ENCODE measurements at regions not wholly inside any gene's neighbourhood (a gene's known extent, or its start where the extent isn't known, plus 50 kb on each side); places are given as distances from the start of the nearest gene placed in this dataset.

DNA sequence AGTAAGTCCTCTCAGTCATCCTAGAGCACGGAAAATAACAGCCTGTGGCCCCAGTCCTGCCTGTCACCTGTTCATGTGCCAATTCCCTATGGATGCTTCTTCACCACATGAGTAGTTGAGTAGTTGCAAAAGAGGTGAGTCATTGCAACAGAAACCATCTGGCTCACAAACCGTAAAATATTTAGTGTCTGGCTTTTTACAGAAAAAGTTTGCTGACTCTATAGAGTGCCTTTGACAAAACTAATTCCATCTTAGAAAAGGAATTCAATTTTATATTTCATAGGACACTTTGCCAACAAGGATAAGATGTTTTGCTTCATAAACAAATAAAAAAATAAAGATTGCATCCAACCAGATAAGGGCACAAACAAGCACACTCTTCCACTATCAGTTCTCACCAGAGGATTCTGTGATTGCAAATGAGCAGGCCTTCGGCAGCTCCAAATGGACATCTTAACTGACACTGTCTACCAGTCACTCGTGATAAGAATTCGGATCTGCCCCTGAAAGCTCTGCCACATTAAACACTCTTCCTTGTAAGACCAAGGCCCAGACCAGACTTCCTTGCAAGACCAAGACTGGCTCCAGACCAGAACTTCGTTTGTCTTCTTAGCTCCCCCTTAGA is 242.7 kb upstream of the SEMA3C start (continued):
- TF ChIP-seq ZNF274 (IDR thresholded peaks at IDR 0.05; ENCODE audit: low read length), result no peak
- no peak for TF ChIP-seq ZNF274 (tag by site-specific recombination; IDR thresholded peaks at IDR 0.05; ENCODE audit: borderline replicate concordance)
- no peak for TF ChIP-seq ZNF837 (tag by site-specific recombination; IDR thresholded peaks at IDR 0.05)
- no peak for TF ChIP-seq HOXD13 (CRISPR knock-in tag; IDR thresholded peaks at IDR 0.05; ENCODE audit: borderline replicate concordance)
- no peak for TF ChIP-seq ZNF174 (tag by site-specific recombination; IDR thresholded peaks at IDR 0.05)
- TF ChIP-seq ZNF596 (tag by site-specific recombination; IDR thresholded peaks at IDR 0.05), result no peak
- 0 out of 2 replicates have a peak, but pooled peaks have one; percentile 44 for TF ChIP-seq ZNF184 (tag by site-specific recombination; IDR thresholded peaks at IDR 0.05)
- TF ChIP-seq, protein P1, sequence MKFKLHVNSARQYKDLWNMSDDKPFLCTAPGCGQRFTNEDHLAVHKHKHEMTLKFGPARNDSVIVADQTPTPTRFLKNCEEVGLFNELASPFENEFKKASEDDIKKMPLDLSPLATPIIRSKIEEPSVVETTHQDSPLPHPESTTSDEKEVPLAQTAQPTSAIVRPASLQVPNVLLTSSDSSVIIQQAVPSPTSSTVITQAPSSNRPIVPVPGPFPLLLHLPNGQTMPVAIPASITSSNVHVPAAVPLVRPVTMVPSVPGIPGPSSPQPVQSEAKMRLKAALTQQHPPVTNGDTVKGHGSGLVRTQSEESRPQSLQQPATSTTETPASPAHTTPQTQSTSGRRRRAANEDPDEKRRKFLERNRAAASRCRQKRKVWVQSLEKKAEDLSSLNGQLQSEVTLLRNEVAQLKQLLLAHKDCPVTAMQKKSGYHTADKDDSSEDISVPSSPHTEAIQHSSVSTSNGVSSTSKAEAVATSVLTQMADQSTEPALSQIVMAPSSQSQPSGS (tag by site-specific recombination; IDR thresholded peaks at IDR 0.05; ENCODE audit: low read depth), result no peak
- TF ChIP-seq, protein P2, sequence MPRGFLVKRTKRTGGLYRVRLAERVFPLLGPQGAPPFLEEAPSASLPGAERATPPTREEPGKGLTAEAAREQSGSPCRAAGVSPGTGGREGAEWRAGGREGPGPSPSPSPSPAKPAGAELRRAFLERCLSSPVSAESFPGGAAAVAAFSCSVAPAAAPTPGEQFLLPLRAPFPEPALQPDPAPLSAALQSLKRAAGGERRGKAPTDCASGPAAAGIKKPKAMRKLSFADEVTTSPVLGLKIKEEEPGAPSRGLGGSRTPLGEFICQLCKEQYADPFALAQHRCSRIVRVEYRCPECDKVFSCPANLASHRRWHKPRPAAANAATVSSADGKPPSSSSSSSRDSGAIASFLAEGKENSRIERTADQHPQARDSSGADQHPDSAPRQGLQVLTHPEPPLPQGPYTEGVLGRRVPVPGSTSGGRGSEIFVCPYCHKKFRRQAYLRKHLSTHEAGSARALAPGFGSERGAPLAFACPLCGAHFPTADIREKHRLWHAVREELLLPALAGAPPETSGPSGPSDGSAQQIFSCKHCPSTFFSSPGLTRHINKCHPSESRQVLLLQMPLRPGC (tag by site-specific recombination; IDR thresholded peaks at IDR 0.05), result no peak
- TF ChIP-seq, protein P3, sequence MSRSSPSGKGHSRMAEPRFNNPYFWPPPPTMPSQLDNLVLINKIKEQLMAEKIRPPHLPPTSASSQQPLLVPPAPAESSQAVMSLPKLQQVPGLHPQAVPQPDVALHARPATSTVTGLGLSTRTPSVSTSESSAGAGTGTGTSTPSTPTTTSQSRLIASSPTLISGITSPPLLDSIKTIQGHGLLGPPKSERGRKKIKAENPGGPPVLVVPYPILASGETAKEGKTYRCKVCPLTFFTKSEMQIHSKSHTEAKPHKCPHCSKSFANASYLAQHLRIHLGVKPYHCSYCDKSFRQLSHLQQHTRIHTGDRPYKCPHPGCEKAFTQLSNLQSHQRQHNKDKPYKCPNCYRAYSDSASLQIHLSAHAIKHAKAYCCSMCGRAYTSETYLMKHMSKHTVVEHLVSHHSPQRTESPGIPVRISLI (tag by site-specific recombination; IDR thresholded peaks at IDR 0.05), result no peak
- no peak for TF ChIP-seq ZNF501 (tag by site-specific recombination; IDR thresholded peaks at IDR 0.05)
- TF ChIP-seq, protein P4, sequence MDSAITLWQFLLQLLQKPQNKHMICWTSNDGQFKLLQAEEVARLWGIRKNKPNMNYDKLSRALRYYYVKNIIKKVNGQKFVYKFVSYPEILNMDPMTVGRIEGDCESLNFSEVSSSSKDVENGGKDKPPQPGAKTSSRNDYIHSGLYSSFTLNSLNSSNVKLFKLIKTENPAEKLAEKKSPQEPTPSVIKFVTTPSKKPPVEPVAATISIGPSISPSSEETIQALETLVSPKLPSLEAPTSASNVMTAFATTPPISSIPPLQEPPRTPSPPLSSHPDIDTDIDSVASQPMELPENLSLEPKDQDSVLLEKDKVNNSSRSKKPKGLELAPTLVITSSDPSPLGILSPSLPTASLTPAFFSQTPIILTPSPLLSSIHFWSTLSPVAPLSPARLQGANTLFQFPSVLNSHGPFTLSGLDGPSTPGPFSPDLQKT (IDR thresholded peaks at IDR 0.05; ENCODE audit: borderline replicate concordance, low read depth, low read length), result no peak
- TF ChIP-seq ZNF518A (tag by site-specific recombination; conservative IDR thresholded peaks at IDR 0.05; ENCODE audit: low read depth), result no peak; the same call in 1 of the 2 replicates
- TF ChIP-seq ZNF660 (tag by site-specific recombination; IDR thresholded peaks at IDR 0.05), result no peak
- TF ChIP-seq ZNF529 (tag by site-specific recombination; IDR thresholded peaks at IDR 0.05; ENCODE audit: insufficient replicate concordance), result no peak
- TF ChIP-seq BCL11A (tag by site-specific recombination; IDR thresholded peaks at IDR 0.05; ENCODE audit: low read depth), result no peak
- TF ChIP-seq ZFP69B (tag by site-specific recombination; IDR thresholded peaks at IDR 0.05), result no peak
- TF ChIP-seq ZNF266 (tag by site-specific recombination; IDR thresholded peaks at IDR 0.05; ENCODE audit: low read depth), result no peak
- TF ChIP-seq MYNN (tag by site-specific recombination; IDR thresholded peaks at IDR 0.05; ENCODE audit: borderline replicate concordance), result no peak
- no peak for TF ChIP-seq ZNF830 (tag by site-specific recombination; IDR thresholded peaks at IDR 0.05; ENCODE audit: low read depth)
- no peak for TF ChIP-seq ZBTB21 (tag by site-specific recombination; IDR thresholded peaks at IDR 0.05)
- no peak for TF ChIP-seq KLF16 (tag by site-specific recombination; IDR thresholded peaks at IDR 0.05)
- TF ChIP-seq BCL6B (tag by site-specific recombination; IDR thresholded peaks at IDR 0.05), result no peak
- TF ChIP-seq ZNF394 (tag by site-specific recombination; IDR thresholded peaks at IDR 0.05; ENCODE audit: borderline replicate concordance), result 0 out of 2 replicates have a peak, but pooled peaks have one; percentile 21
- no peak for TF ChIP-seq ZNF48 (tag by site-specific recombination; IDR thresholded peaks at IDR 0.05)
- no peak for TF ChIP-seq ZNF426 (tag by site-specific recombination; IDR thresholded peaks at IDR 0.05)
- TF ChIP-seq ZNF366 (tag by site-specific recombination; conservative IDR thresholded peaks at IDR 0.05), result peak; percentile 55; the same call in 1 of the 2 replicates
- no peak for TF ChIP-seq ZNF664 (tag by site-specific recombination; IDR thresholded peaks at IDR 0.05)
- no peak for TF ChIP-seq ZNF654 (tag by site-specific recombination; IDR thresholded peaks at IDR 0.05; ENCODE audit: low read depth)
